Astrocyte (in vitro differentiated cells and primary cell): ENCODE measurements at regions not wholly inside any gene's neighbourhood (a gene's known extent, or its start where the extent isn't known, plus 50 kb on each side); places are given as distances from the start of the nearest gene placed in this dataset.

ENCODE experiments used
- DNase-seq: peaks from one replicate; pipeline ENCODE4 v3.0.0-alpha.2; 2010; ENCODE audit warnings: low read depth
- FAIRE-seq: peaks from 2 replicates; lab custom pipeline; 2011; peaks lifted over from hg19 to GRCh38; lab: Jason Lieb, UNC
- H2AFZ ChIP-seq: 2 replicates; pipeline ENCODE4 v1.6.0; 2012; ENCODE audit warnings: low read depth, low read length, inconsistent platforms
- H3K27ac ChIP-seq: 2 replicates; pipeline ENCODE4 v1.5.1; 2011; ENCODE audit warnings: low read depth, low read length, inconsistent platforms
- H3K27me3 ChIP-seq: 2 replicates; pipeline ENCODE4 v1.6.0; 2011; ENCODE audit warnings: low read length, inconsistent platforms; ENCODE audit not compliant: insufficient read depth
- H3K36me3 ChIP-seq: 2 replicates; pipeline ENCODE4 v1.5.1; 2011; ENCODE audit warnings: low read length, inconsistent platforms; ENCODE audit not compliant: insufficient read depth
- H3K4me1 ChIP-seq: 2 replicates; pipeline ENCODE4 v1.5.1; 2011; ENCODE audit warnings: low read length, inconsistent platforms; ENCODE audit not compliant: insufficient read depth
- H3K4me2 ChIP-seq: 2 replicates; pipeline ENCODE4 v1.6.0; 2012; ENCODE audit warnings: low read length, inconsistent platforms
- H3K4me3 ChIP-seq: 2 replicates; pipeline ENCODE4 v1.5.1; 2011; ENCODE audit warnings: low read depth, mild to moderate bottlenecking, low read length, inconsistent platforms; ENCODE audit not compliant: insufficient read depth
- H3K79me2 ChIP-seq: 2 replicates; pipeline ENCODE4 v1.6.0; 2012; ENCODE audit warnings: mild to moderate bottlenecking, low read length, inconsistent platforms; ENCODE audit not compliant: insufficient read depth
- H3K9ac ChIP-seq: 2 replicates; pipeline ENCODE4 v1.6.0; 2012; ENCODE audit warnings: mild to moderate bottlenecking, low read length, inconsistent platforms
- H3K9me3 ChIP-seq: 2 replicates; pipeline ENCODE4 v1.5.1; 2012; ENCODE audit warnings: low read depth, mild to moderate bottlenecking, low read length, inconsistent platforms; ENCODE audit not compliant: insufficient read depth
- H4K20me1 ChIP-seq: 2 replicates; pipeline ENCODE4 v1.6.0; 2012; ENCODE audit warnings: low read length, inconsistent platforms; ENCODE audit not compliant: insufficient read depth
- H3K27ac Mint-ChIP-seq: one replicate; pipeline ENCODE4 v1.8.0; 2021; ENCODE audit warnings: mild to moderate bottlenecking, mixed read lengths; ENCODE audit not compliant: unreplicated experiment
- H3K27me3 Mint-ChIP-seq: one replicate; pipeline ENCODE4 v1.8.0; 2021; ENCODE audit warnings: low read depth, mixed read lengths; ENCODE audit not compliant: unreplicated experiment
- H3K36me3 Mint-ChIP-seq: one replicate; pipeline ENCODE4 v1.8.0; 2021; ENCODE audit warnings: low read depth, mixed read lengths; ENCODE audit not compliant: unreplicated experiment
- H3K4me1 Mint-ChIP-seq: one replicate; pipeline ENCODE4 v1.8.0; 2021; ENCODE audit warnings: low read depth, mixed read lengths; ENCODE audit not compliant: unreplicated experiment
- H3K4me3 Mint-ChIP-seq: one replicate; pipeline ENCODE4 v1.8.0; 2021; ENCODE audit warnings: mild to moderate bottlenecking, moderate library complexity, mixed read lengths; ENCODE audit not compliant: unreplicated experiment
- H3K9me3 Mint-ChIP-seq: one replicate; pipeline ENCODE4 v1.8.0; 2021; ENCODE audit warnings: mild to moderate bottlenecking, mixed read lengths; ENCODE audit not compliant: unreplicated experiment
- EZH2 ChIP-seq: IDR thresholded peaks from 2 replicates; pipeline ENCODE4 v1.6.1; 2012; ENCODE audit warnings: mild to moderate bottlenecking, low read length, inconsistent platforms; ENCODE audit not compliant: insufficient read depth
- TF ChIP-seq, protein P1 (sequence below): IDR thresholded peaks from 2 replicates; pipeline ENCODE4 v1.5.1; 2011; ENCODE audit warnings: low read depth, mild to moderate bottlenecking, inconsistent platforms, low read length, moderate library complexity; ENCODE audit not compliant: insufficient read depth

DNA sequence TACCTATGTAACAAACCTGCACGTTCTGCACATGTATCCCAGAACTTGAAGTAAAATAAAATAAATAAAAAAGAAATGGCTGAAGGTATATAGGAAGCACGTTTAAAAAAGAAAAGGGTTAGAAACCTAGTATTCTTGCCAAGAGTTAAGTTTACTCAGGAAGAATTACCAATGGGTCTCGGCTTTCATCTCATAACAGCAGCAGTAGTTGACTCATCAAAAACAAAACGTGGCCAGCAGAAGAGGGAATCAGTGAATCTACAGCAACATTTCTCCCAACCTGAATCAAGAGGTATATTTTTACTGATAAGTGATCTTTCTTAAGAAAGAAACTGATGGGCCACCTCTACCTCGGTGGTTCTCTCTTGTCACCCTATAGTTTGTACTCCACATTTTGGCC is 340.3 kb downstream of the BRINP2 start:
- FAIRE-seq, result no peak
- no peak for TF ChIP-seq EZH2
- TF ChIP-seq, protein P1, sequence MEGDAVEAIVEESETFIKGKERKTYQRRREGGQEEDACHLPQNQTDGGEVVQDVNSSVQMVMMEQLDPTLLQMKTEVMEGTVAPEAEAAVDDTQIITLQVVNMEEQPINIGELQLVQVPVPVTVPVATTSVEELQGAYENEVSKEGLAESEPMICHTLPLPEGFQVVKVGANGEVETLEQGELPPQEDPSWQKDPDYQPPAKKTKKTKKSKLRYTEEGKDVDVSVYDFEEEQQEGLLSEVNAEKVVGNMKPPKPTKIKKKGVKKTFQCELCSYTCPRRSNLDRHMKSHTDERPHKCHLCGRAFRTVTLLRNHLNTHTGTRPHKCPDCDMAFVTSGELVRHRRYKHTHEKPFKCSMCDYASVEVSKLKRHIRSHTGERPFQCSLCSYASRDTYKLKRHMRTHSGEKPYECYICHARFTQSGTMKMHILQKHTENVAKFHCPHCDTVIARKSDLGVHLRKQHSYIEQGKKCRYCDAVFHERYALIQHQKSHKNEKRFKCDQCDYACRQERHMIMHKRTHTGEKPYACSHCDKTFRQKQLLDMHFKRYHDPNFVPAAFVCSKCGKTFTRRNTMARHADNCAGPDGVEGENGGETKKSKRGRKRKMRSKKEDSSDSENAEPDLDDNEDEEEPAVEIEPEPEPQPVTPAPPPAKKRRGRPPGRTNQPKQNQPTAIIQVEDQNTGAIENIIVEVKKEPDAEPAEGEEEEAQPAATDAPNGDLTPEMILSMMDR, result no peak

DNA sequence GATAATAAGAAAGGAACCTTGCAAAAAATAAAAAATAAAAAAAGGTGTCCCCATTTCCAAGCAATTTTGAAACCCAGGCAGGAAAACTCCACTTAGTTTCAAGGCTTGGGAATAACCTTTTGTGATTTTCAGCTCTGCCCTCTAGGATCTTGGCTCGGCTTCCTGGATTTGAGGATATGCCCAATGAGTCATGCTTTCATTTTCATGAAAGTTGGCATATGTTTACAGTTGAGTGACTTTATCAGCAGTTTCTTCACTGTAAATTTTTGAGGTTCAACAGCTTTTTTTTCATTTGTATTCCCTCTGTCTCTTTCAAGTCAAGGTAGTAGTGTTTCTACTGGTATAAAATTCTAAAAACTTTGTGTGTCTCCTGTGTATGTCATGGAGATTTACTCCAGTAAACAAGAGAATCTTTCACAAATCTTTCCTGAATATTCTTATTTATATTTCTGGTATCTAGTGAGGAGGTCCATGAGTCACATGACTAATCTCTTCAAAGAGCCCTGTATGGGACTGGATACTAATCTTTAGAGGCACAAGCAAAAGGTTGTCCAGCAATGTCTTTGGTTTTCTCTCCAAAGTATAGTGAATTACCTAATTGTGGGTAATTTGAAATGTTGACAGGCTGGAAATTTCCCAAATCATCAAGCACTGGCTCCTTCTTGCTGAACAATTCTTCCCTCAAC is 335.3 kb downstream of the BRINP2 start:
- no peak overlapping the region for H3K9ac ChIP-seq

More for the DNA sequence above, 340.3 kb downstream of the BRINP2 start:
- Histone ChIP-seq H3K27ac (no peak overlapping the region), H3K9me3 (no peaks in the 10 kb centered on the region), H3K4me3 (no peak overlapping the region), H3K9ac (no peak overlapping the region), H3K4me2 (no peak overlapping the region), H3K4me1 (no peaks in the 10 kb centered on the region), H3K79me2 (no peaks in the 10 kb centered on the region), H3K36me3 (no peaks in the 10 kb centered on the region), H3K27me3 (no peaks in the 10 kb centered on the region), H4K20me1 (no peaks in the 10 kb centered on the region), H2AFZ (no peak overlapping the region)
- Mint-ChIP-seq H3K27ac (no peak overlapping the region), H3K4me1 (no peaks in the 10 kb centered on the region), H3K9me3 (no peaks in the 10 kb centered on the region), H3K27me3 (no peaks in the 10 kb centered on the region), H3K4me3 (no peak overlapping the region), H3K36me3 (no peaks in the 10 kb centered on the region)
- DNase-seq, result peak; percentile 17

More for the DNA sequence above, 335.3 kb downstream of the BRINP2 start:
- no peak overlapping the region for H3K4me3 Mint-ChIP-seq
- H3K4me1 Mint-ChIP-seq, result peaks cover 8% of the 10 kb centered on the region
- H3K27ac Mint-ChIP-seq, result no peak overlapping the region
- Histone ChIP-seq H3K27ac (no peak overlapping the region), H3K79me2 (no peaks in the 10 kb centered on the region), H3K4me2 (no peak overlapping the region), H3K27me3 (no peaks in the 10 kb centered on the region), H3K36me3 (no peaks in the 10 kb centered on the region), H3K9me3 (no peaks in the 10 kb centered on the region), H4K20me1 (no peaks in the 10 kb centered on the region), H3K4me1 (no peaks in the 10 kb centered on the region), H2AFZ (no peak overlapping the region), H3K4me3 (no peak overlapping the region)
- no peaks in the 10 kb centered on the region for H3K27me3 Mint-ChIP-seq
- DNase-seq (no peak), FAIRE-seq (no peak)
- H3K36me3 Mint-ChIP-seq, result no peaks in the 10 kb centered on the region
- no peaks in the 10 kb centered on the region for H3K9me3 Mint-ChIP-seq
- TF ChIP-seq, protein P1, result no peak
- no peak for TF ChIP-seq EZH2
